GM23338 (cell line): ENCODE measurements at regions not wholly inside any gene's neighbourhood (a gene's known extent, or its start where the extent isn't known, plus 50 kb on each side); places are given as distances from the start of the nearest gene placed in this dataset.

Experiments
- ATAC-seq: fragments of 200-7000 bp; cut with Tn5 transposase; 3 replicates; pipeline ENCODE4 v1.9.1; 2020
- DNase-seq: peaks from one replicate; pipeline ENCODE4 v3.0.0-alpha.2; 2015; ENCODE audit warnings: low spot score
- H2AFZ ChIP-seq: fragments of 200-600 bp; sonication (generic); 2 replicates; pipeline ENCODE4 v1.8.0; 2016; ENCODE audit warnings: antibody characterized with exemption, mild to moderate bottlenecking, moderate library complexity
- H3F3A ChIP-seq: fragments of 200-600 bp; sonication (generic); replicated peaks from 2 replicates; pipeline ENCODE4 v1.8.0; 2017; ENCODE audit warnings: antibody characterized with exemption, mixed run types, low read depth
- H3K27ac ChIP-seq: fragments of 200-600 bp; sonication (generic); 2 replicates; pipeline ENCODE4 v1.6.1; 2016; ENCODE audit warnings: low read depth
- H3K27me3 ChIP-seq: fragments of 200-600 bp; sonication (generic); 2 replicates; pipeline ENCODE4 v1.8.0; 2016; ENCODE audit warnings: mild to moderate bottlenecking, mixed run types, moderate library complexity; ENCODE audit not compliant: insufficient read depth
- H3K36me3 ChIP-seq: fragments of 200-600 bp; sonication (generic); 2 replicates; pipeline ENCODE4 v1.8.0; 2016; ENCODE audit warnings: mild to moderate bottlenecking; ENCODE audit not compliant: insufficient read depth
- H3K4me1 ChIP-seq: fragments of 200-600 bp; sonication (generic); 2 replicates; pipeline ENCODE4 v1.8.0; 2016; ENCODE audit warnings: mild to moderate bottlenecking, moderate library complexity; ENCODE audit not compliant: insufficient read depth
- H3K4me2 ChIP-seq: fragments of 200-600 bp; sonication (generic); 2 replicates; pipeline ENCODE4 v1.7.1; 2017; ENCODE audit warnings: mixed run types
- H3K4me3 ChIP-seq: fragments of 200-600 bp; sonication (generic); 2 replicates; pipeline ENCODE4 v1.6.1; 2016; ENCODE audit warnings: mixed run types
- H3K79me2 ChIP-seq: fragments of 200-600 bp; sonication (generic); replicated peaks from 2 replicates; pipeline ENCODE4 v1.8.0; 2017; ENCODE audit warnings: mild to moderate bottlenecking; ENCODE audit not compliant: insufficient read depth
- H3K9me2 ChIP-seq: fragments of 200-600 bp; sonication (generic); 2 replicates; pipeline ENCODE4 v1.8.0; 2017; ENCODE audit not compliant: insufficient read depth
- H4K20me1 ChIP-seq: fragments of 200-600 bp; sonication (generic); replicated peaks from 2 replicates; pipeline ENCODE4 v1.8.0; 2017; ENCODE audit warnings: mild to moderate bottlenecking; ENCODE audit not compliant: insufficient read depth
- H3K27ac Mint-ChIP-seq: 2 replicates; pipeline ENCODE4 v1.8.0; 2020; ENCODE audit warnings: inconsistent platforms, mild to moderate bottlenecking, moderate library complexity, mixed read lengths
- H3K27me3 Mint-ChIP-seq: 3 replicates; pipeline ENCODE4 v1.8.0; 2022; ENCODE audit warnings: low read depth, mild to moderate bottlenecking, moderate library complexity, mixed read lengths, inconsistent platforms; ENCODE audit not compliant: insufficient read depth, poor library complexity
- H3K36me3 Mint-ChIP-seq: 3 replicates; pipeline ENCODE4 v1.8.0; 2021; ENCODE audit warnings: low read depth, mild to moderate bottlenecking, inconsistent platforms, moderate library complexity, mixed read lengths
- H3K4me1 Mint-ChIP-seq: 3 replicates; pipeline ENCODE4 v1.8.0; 2020; ENCODE audit warnings: mild to moderate bottlenecking, inconsistent platforms, mixed read lengths
- H3K4me3 Mint-ChIP-seq: 3 replicates; pipeline ENCODE4 v1.8.0; 2021; ENCODE audit warnings: moderate library complexity, mild to moderate bottlenecking, inconsistent platforms, mixed read lengths
- H3K9me3 Mint-ChIP-seq: 3 replicates; pipeline ENCODE4 v1.8.0; 2020; ENCODE audit warnings: moderate library complexity, mild to moderate bottlenecking, inconsistent platforms, mixed read lengths
- EZH2phosphoT487 ChIP-seq: fragments of 200-600 bp; sonication (generic); IDR thresholded peaks from one replicate; pipeline ENCODE4 v1.8.1; 2018; ENCODE audit warnings: antibody characterized with exemption; ENCODE audit not compliant: unreplicated experiment
- NANOG ChIP-seq: IDR thresholded peaks from 2 replicates; pipeline ENCODE4 v1.6.1; 2016; ENCODE audit warnings: antibody characterized with exemption, borderline replicate concordance
- REST ChIP-seq: IDR thresholded peaks from one replicate; pipeline ENCODE4 v1.6.1; 2018; ENCODE audit warnings: antibody characterized with exemption; ENCODE audit not compliant: unreplicated experiment
- ZNF114 ChIP-seq: fragments of 250-450 bp; sonication (Bioruptor Pico); IDR thresholded peaks from 2 replicates; pipeline ENCODE4 v1.5.0; 2020; ENCODE audit warnings: mild to moderate bottlenecking, moderate library complexity
- ZNF331 ChIP-seq: fragments of 250-450 bp; sonication (Bioruptor Pico); IDR thresholded peaks from 2 replicates; pipeline ENCODE4 v1.5.0; 2020; ENCODE audit warnings: low read depth, mild to moderate bottlenecking, moderate library complexity
- TF ChIP-seq, protein P1 (sequence below): fragments of 250-450 bp; sonication (Bioruptor Pico); IDR thresholded peaks from 2 replicates; pipeline ENCODE4 v1.5.0; 2020; ENCODE audit warnings: mild to moderate bottlenecking, moderate library complexity

DNA sequence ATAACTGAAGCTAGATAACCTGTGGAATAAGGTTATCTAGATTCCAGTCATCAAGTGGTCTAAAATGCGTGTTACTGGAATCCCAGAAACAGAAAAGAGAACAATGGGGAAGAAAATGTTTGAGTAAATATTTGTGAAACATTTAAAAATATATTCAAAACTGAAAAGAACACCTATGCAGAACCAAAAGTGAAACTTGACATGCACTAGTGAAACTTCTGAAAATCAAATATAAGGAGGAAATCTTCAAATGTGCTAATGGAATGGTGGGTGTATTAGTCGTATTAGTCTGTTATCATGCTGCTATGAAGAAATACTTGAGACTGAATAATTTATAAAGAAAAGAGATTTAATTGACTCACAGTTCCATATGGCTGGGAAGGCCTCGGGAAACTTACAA is 512.4 kb upstream of the KLHL4 start (continued):
- TF ChIP-seq, protein P1, sequence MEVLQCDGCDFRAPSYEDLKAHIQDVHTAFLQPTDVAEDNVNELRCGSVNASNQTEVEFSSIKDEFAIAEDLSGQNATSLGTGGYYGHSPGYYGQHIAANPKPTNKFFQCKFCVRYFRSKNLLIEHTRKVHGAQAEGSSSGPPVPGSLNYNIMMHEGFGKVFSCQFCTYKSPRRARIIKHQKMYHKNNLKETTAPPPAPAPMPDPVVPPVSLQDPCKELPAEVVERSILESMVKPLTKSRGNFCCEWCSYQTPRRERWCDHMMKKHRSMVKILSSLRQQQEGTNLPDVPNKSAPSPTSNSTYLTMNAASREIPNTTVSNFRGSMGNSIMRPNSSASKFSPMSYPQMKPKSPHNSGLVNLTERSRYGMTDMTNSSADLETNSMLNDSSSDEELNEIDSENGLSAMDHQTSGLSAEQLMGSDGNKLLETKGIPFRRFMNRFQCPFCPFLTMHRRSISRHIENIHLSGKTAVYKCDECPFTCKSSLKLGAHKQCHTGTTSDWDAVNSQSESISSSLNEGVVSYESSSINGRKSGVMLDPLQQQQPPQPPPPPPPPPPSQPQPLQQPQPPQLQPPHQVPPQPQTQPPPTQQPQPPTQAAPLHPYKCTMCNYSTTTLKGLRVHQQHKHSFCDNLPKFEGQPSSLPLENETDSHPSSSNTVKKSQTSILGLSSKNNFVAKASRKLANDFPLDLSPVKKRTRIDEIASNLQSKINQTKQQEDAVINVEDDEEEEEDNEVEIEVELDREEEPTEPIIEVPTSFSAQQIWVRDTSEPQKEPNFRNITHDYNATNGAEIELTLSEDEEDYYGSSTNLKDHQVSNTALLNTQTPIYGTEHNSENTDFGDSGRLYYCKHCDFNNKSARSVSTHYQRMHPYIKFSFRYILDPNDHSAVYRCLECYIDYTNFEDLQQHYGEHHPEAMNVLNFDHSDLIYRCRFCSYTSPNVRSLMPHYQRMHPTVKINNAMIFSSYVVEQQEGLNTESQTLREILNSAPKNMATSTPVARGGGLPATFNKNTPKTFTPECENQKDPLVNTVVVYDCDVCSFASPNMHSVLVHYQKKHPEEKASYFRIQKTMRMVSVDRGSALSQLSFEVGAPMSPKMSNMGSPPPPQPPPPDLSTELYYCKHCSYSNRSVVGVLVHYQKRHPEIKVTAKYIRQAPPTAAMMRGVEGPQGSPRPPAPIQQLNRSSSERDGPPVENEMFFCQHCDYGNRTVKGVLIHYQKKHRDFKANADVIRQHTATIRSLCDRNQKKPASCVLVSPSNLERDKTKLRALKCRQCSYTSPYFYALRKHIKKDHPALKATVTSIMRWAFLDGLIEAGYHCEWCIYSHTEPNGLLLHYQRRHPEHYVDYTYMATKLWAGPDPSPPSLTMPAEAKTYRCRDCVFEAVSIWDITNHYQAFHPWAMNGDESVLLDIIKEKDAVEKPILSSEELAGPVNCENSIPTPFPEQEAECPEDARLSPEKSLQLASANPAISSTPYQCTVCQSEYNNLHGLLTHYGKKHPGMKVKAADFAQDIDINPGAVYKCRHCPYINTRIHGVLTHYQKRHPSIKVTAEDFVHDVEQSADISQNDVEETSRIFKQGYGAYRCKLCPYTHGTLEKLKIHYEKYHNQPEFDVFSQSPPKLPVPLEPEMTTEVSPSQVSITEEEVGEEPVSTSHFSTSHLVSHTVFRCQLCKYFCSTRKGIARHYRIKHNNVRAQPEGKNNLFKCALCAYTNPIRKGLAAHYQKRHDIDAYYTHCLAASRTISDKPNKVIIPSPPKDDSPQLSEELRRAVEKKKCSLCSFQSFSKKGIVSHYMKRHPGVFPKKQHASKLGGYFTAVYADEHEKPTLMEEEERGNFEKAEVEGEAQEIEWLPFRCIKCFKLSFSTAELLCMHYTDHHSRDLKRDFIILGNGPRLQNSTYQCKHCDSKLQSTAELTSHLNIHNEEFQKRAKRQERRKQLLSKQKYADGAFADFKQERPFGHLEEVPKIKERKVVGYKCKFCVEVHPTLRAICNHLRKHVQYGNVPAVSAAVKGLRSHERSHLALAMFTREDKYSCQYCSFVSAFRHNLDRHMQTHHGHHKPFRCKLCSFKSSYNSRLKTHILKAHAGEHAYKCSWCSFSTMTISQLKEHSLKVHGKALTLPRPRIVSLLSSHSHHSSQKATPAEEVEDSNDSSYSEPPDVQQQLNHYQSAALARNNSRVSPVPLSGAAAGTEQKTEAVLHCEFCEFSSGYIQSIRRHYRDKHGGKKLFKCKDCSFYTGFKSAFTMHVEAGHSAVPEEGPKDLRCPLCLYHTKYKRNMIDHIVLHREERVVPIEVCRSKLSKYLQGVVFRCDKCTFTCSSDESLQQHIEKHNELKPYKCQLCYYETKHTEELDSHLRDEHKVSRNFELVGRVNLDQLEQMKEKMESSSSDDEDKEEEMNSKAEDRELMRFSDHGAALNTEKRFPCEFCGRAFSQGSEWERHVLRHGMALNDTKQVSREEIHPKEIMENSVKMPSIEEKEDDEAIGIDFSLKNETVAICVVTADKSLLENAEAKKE (CRISPR knock-in tag): no peak
- TF ChIP-seq NANOG (no peak), ZNF114 (CRISPR knock-in tag) (no peak)

DNA sequence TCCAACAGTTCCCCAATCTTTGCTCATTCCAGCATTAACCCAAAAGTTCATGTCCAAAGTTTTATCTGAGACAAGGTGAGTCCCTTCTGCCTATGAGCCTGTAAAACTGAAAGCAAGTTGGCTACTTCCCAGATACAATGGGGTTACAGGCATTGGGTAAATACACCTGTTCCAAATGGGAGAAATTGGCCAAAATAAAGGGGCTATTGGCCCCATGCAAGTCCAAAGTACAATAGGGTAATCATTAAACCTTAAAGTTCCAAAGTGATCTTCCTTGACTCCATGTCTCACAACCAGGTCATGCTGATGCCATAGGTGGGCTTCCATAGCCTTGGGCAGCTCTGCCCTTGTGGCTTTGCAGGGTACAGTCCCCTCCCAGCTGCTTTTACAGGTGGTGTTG is 511.7 kb upstream of the KLHL4 start:
- H3K79me2 ChIP-seq: no peaks in the 10 kb centered on the region
- H4K20me1 ChIP-seq: no peaks in the 10 kb centered on the region
- H3K27me3 ChIP-seq: no peaks in the 10 kb centered on the region
- no peak overlapping the region for H3K4me3 ChIP-seq
- no peak overlapping the region for H3K4me2 ChIP-seq
- H3K9me3 Mint-ChIP-seq: peaks cover 27% of the 10 kb centered on the region
- no peaks in the 10 kb centered on the region for H3F3A ChIP-seq
- no peak overlapping the region for H3K27ac Mint-ChIP-seq
- H3K36me3 Mint-ChIP-seq: peaks cover 23% of the 10 kb centered on the region
- DNase-seq: no peak
- no peak overlapping the region for H3K27ac ChIP-seq
- peaks cover 6% of the 10 kb centered on the region; the same call in 1 of the 2 replicates for H3K9me2 ChIP-seq
- H3K4me1 ChIP-seq: peaks cover 10% of the 10 kb centered on the region
- no peak for TF ChIP-seq REST
- TF ChIP-seq ZNF331 (CRISPR knock-in tag): no peak
- TF ChIP-seq, protein P1 (CRISPR knock-in tag): no peak
- TF ChIP-seq ZNF114 (CRISPR knock-in tag): no peak
- TF ChIP-seq EZH2phosphoT487: no peak
- no peak overlapping the region for H2AFZ ChIP-seq
- H3K4me3 Mint-ChIP-seq: no peak overlapping the region
- H3K36me3 ChIP-seq: no peaks in the 10 kb centered on the region
- no peaks in the 10 kb centered on the region for H3K27me3 Mint-ChIP-seq
- H3K4me1 Mint-ChIP-seq: peaks cover 14% of the 10 kb centered on the region; the same call in 2 of the 3 replicates
- no peak for ATAC-seq
